ENCODE measurements at regions not wholly inside any gene's neighbourhood (a gene's known extent, or its start where the extent isn't known, plus 50 kb on each side); places are given as distances from the start of the nearest gene placed in this dataset.

DNA sequence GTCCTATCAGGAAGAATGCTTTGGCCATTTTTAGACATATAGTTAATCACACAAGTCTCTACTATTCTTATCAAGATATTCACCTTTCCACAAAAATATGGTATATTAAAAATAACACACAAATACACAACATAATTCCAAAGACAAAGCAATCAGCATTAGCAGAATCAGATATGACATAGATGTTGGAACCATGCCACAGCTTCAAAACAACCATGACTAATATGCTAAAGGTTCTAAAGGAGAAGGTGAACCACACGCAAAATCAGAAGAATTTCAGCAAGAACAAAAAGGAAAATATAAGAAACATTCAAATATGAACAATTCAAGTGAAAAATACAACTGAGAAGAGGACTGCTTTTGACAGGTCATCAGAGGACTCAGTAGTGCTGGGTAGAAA lies 670.2 kb upstream of the SORCS1 start (continued):
- TF ChIP-seq, protein P1, sequence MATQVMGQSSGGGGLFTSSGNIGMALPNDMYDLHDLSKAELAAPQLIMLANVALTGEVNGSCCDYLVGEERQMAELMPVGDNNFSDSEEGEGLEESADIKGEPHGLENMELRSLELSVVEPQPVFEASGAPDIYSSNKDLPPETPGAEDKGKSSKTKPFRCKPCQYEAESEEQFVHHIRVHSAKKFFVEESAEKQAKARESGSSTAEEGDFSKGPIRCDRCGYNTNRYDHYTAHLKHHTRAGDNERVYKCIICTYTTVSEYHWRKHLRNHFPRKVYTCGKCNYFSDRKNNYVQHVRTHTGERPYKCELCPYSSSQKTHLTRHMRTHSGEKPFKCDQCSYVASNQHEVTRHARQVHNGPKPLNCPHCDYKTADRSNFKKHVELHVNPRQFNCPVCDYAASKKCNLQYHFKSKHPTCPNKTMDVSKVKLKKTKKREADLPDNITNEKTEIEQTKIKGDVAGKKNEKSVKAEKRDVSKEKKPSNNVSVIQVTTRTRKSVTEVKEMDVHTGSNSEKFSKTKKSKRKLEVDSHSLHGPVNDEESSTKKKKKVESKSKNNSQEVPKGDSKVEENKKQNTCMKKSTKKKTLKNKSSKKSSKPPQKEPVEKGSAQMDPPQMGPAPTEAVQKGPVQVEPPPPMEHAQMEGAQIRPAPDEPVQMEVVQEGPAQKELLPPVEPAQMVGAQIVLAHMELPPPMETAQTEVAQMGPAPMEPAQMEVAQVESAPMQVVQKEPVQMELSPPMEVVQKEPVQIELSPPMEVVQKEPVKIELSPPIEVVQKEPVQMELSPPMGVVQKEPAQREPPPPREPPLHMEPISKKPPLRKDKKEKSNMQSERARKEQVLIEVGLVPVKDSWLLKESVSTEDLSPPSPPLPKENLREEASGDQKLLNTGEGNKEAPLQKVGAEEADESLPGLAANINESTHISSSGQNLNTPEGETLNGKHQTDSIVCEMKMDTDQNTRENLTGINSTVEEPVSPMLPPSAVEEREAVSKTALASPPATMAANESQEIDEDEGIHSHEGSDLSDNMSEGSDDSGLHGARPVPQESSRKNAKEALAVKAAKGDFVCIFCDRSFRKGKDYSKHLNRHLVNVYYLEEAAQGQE (IDR thresholded peaks at IDR 0.05; ENCODE audit: low read depth) = no peak
- TF ChIP-seq SP1 (IDR thresholded peaks at IDR 0.05; ENCODE audit: low read depth) = no peak
- no peak for TF ChIP-seq SRF (IDR thresholded peaks at IDR 0.05; ENCODE audit: low read depth)
- TF ChIP-seq RAD21 (IDR thresholded peaks at IDR 0.05; ENCODE audit: low read depth) = no peak
- no peak for TF ChIP-seq FOSL1 (IDR thresholded peaks at IDR 0.05; ENCODE audit: low read depth)
- no peak for TF ChIP-seq EZH2 (IDR thresholded peaks at IDR 0.05)
- TF ChIP-seq CEBPB (IDR thresholded peaks at IDR 0.05; ENCODE audit: low read depth) = no peak
- no peak for TF ChIP-seq TCF7L2 (IDR thresholded peaks at IDR 0.05; ENCODE audit: borderline replicate concordance, extremely low read depth, insufficient read depth, insufficient read length)
- TF ChIP-seq CBX3 (IDR thresholded peaks at IDR 0.05; ENCODE audit: low read depth) = no peak
- TF ChIP-seq POLR2A (IDR thresholded peaks at IDR 0.05; ENCODE audit: borderline replicate concordance, extremely low read depth, insufficient read depth, insufficient read length) = no peak
- TF ChIP-seq ELF1 (IDR thresholded peaks at IDR 0.05; ENCODE audit: borderline replicate concordance, low read depth) = no peak
- TF ChIP-seq MAX (IDR thresholded peaks at IDR 0.05) = no peak

GRCh38 chr10:107831772-107832171 lies 667.3 kb upstream of the SORCS1 start:
- Histone ChIP-seq H3K27ac (ENCODE audit: low read depth, low read length) (no peak overlapping the region), H3K27me3 (ENCODE audit: insufficient read depth, low read length) (no peaks in the 10 kb centered on the region), H3K36me3 (ENCODE audit: control insufficient read depth in 1 of 2, insufficient read depth in 2 of 2, low read length in 2 of 2) (no peaks in the 10 kb centered on the region), H3K79me2 (ENCODE audit: insufficient read depth, low read length) (no peaks in the 10 kb centered on the region), H3K9me3 (ENCODE audit: control insufficient read depth in 1 of 2, insufficient read depth in 1 of 2, low read depth in 1 of 2, low read length in 2 of 2) (peaks cover 28 to 58% of the 10 kb centered on the region in 2 experiments), H3K4me2 (ENCODE audit: low read length) (no peak overlapping the region), H3K4me1 (ENCODE audit: control insufficient read depth in 1 of 2, insufficient read depth in 2 of 2, low read length in 2 of 2) (no peaks in the 10 kb centered on the region), H2AFZ (ENCODE audit: low read depth, low read length, poor library complexity, severe bottlenecking) (no peak overlapping the region), H3K9ac (ENCODE audit: low read length) (no peak overlapping the region), H4K20me1 (ENCODE audit: insufficient read depth) (no peaks in the 10 kb centered on the region), H3K4me3 (replicated peaks in 1 of 2; ENCODE audit: low read depth in 1 of 2, low read length in 2 of 2) (no peak overlapping the region), H3K9me2 (ENCODE audit: insufficient read depth) (no peaks in the 10 kb centered on the region)
- intact Hi-C loops (cut with micrococcal nuclease) = no loop called here
- ChIA-PET POLR2A (no interaction called here), RAD21 (ENCODE audit: low non-redundant PET in 1 of 2, low total read pairs in 2 of 2, uncharacterized antibody in 2 of 2, unreplicated experiment in 2 of 2) (no interaction called here), CTCF (no interaction called here)
- no peak for DNase-seq (ENCODE audit: low read depth, low spot score)
- BruUV-seq (replicated peaks) = no TSS peak
- ATAC-seq = no peak
- TF ChIP-seq TCF7L2 (IDR thresholded peaks at IDR 0.05; ENCODE audit: borderline replicate concordance, extremely low read depth, insufficient read depth, insufficient read length) = no peak
- TF ChIP-seq, protein P1 (IDR thresholded peaks at IDR 0.05; ENCODE audit: low read depth) = no peak
- TF ChIP-seq POLR2AphosphoS5 (IDR thresholded peaks at IDR 0.05; ENCODE audit: low read depth, low read length) = no peak
- no peak for TF ChIP-seq SP1 (IDR thresholded peaks at IDR 0.05; ENCODE audit: low read depth)
- TF ChIP-seq FOSL1 (IDR thresholded peaks at IDR 0.05; ENCODE audit: low read depth) = no peak
- no peak for TF ChIP-seq EGR1 (IDR thresholded peaks at IDR 0.05; ENCODE audit: low read depth)
- TF ChIP-seq ZFX (IDR thresholded peaks at IDR 0.05) = no peak
- TF ChIP-seq EZH2 (IDR thresholded peaks at IDR 0.05) = no peak
- no peak for TF ChIP-seq SRF (IDR thresholded peaks at IDR 0.05; ENCODE audit: low read depth)
- TF ChIP-seq POLR2A (IDR thresholded peaks at IDR 0.05; ENCODE audit: borderline replicate concordance, extremely low read depth, insufficient read depth, insufficient read length) = no peak
- TF ChIP-seq, protein P2, sequence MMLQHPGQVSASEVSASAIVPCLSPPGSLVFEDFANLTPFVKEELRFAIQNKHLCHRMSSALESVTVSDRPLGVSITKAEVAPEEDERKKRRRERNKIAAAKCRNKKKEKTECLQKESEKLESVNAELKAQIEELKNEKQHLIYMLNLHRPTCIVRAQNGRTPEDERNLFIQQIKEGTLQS (IDR thresholded peaks at IDR 0.05) = no peak
- no peak for TF ChIP-seq EZH2phosphoT487 (IDR thresholded peaks at IDR 0.05; ENCODE audit: borderline replicate concordance)
- TF ChIP-seq MAX (IDR thresholded peaks at IDR 0.05) = no peak
- TF ChIP-seq CBX3 (IDR thresholded peaks at IDR 0.05; ENCODE audit: low read depth) = no peak
- no peak for TF ChIP-seq YY1 (IDR thresholded peaks at IDR 0.05; ENCODE audit: extremely low read depth, insufficient replicate concordance, low read depth, low read length)

Measured in HCT116 (cell line).